ENCODE measurements at regions not wholly inside any gene's neighbourhood (a gene's known extent, or its start where the extent isn't known, plus 50 kb on each side); places are given as distances from the start of the nearest gene placed in this dataset.

- no peak for TF ChIP-seq CEBPB (IDR thresholded peaks at IDR 0.05)
- no peak for TF ChIP-seq EGR1 (IDR thresholded peaks at IDR 0.05)
- TF ChIP-seq MAX (IDR thresholded peaks at IDR 0.05) = no peak
- TF ChIP-seq ZBTB7A (IDR thresholded peaks at IDR 0.05; ENCODE audit: low read depth) = no peak
- TF ChIP-seq, protein P1, sequence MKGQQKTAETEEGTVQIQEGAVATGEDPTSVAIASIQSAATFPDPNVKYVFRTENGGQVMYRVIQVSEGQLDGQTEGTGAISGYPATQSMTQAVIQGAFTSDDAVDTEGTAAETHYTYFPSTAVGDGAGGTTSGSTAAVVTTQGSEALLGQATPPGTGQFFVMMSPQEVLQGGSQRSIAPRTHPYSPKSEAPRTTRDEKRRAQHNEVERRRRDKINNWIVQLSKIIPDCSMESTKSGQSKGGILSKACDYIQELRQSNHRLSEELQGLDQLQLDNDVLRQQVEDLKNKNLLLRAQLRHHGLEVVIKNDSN (IDR thresholded peaks at IDR 0.05) = no peak
- TF ChIP-seq EP300 (IDR thresholded peaks at IDR 0.05; ENCODE audit: borderline replicate concordance) = no peak
- TF ChIP-seq TAF1 (IDR thresholded peaks at IDR 0.05; ENCODE audit: low read depth) = no peak
- no peak for TF ChIP-seq TEAD4 (IDR thresholded peaks at IDR 0.05)
- TF ChIP-seq RAD21 (IDR thresholded peaks at IDR 0.05; ENCODE audit: low read depth) = no peak
- TF ChIP-seq YY1 (IDR thresholded peaks at IDR 0.05; ENCODE audit: low read depth) = no peak
- no peak for TF ChIP-seq CREB1 (IDR thresholded peaks at IDR 0.05; ENCODE audit: low read depth)
- no peak for TF ChIP-seq REST (IDR thresholded peaks at IDR 0.05; ENCODE audit: low read depth)
- no peak for TF ChIP-seq NFIC (IDR thresholded peaks at IDR 0.05)
- no peak for TF ChIP-seq FOXM1 (IDR thresholded peaks at IDR 0.05; ENCODE audit: borderline replicate concordance, low read depth)
- TF ChIP-seq TCF12 (IDR thresholded peaks at IDR 0.05; ENCODE audit: low read depth) = no peak
Measured at GRCh38 chr6:19752746-19753145, 84.4 kb upstream of the ID4 start.

DNA sequence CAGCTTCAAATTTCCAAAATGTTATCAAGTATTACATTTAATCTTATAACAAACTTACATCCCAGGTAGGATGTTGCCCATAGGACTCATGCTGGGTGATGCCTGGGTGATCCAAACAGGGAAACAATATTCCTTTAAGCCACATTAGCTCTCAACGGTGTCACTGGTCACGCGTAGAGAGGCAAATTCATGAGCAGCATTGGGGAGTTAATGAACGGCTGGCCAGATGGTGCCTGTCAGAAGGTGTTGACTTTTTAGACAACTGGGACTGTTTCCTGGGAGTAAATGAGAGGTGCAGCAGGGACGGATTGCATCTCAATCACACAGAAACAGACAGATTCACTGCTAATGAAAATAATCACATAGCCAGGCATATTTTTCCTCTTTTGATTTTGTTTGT is 83.3 kb upstream of the ID4 start:
- TF ChIP-seq MAX (IDR thresholded peaks at IDR 0.05) = no peak
- no peak for TF ChIP-seq RAD21 (IDR thresholded peaks at IDR 0.05; ENCODE audit: low read depth)
- TF ChIP-seq TCF12 (IDR thresholded peaks at IDR 0.05; ENCODE audit: low read depth) = no peak
- no peak for TF ChIP-seq NFIC (IDR thresholded peaks at IDR 0.05)
- TF ChIP-seq CREB1 (IDR thresholded peaks at IDR 0.05; ENCODE audit: low read depth) = no peak
- TF ChIP-seq EGR1 (IDR thresholded peaks at IDR 0.05) = no peak
- TF ChIP-seq TEAD4 (IDR thresholded peaks at IDR 0.05) = no peak
- TF ChIP-seq REST (IDR thresholded peaks at IDR 0.05; ENCODE audit: low read depth) = no peak
- no peak for TF ChIP-seq TAF1 (IDR thresholded peaks at IDR 0.05; ENCODE audit: low read depth)
- TF ChIP-seq ZBTB7A (IDR thresholded peaks at IDR 0.05; ENCODE audit: low read depth) = no peak
- TF ChIP-seq, protein P1 (IDR thresholded peaks at IDR 0.05) = no peak
- no peak for TF ChIP-seq EP300 (IDR thresholded peaks at IDR 0.05; ENCODE audit: borderline replicate concordance)
- TF ChIP-seq YY1 (IDR thresholded peaks at IDR 0.05; ENCODE audit: low read depth) = no peak
- TF ChIP-seq CEBPB (IDR thresholded peaks at IDR 0.05) = no peak
- no peak for TF ChIP-seq FOXM1 (IDR thresholded peaks at IDR 0.05; ENCODE audit: borderline replicate concordance, low read depth)

- TF ChIP-seq EGR1 (IDR thresholded peaks at IDR 0.05) (no peak), ZBTB7A (IDR thresholded peaks at IDR 0.05; ENCODE audit: low read depth) (no peak), MAX (IDR thresholded peaks at IDR 0.05) (no peak), YY1 (IDR thresholded peaks at IDR 0.05; ENCODE audit: low read depth) (no peak), TEAD4 (IDR thresholded peaks at IDR 0.05) (no peak), EP300 (IDR thresholded peaks at IDR 0.05; ENCODE audit: borderline replicate concordance) (no peak), RAD21 (IDR thresholded peaks at IDR 0.05; ENCODE audit: low read depth) (no peak), TAF1 (IDR thresholded peaks at IDR 0.05; ENCODE audit: low read depth) (no peak), NFIC (IDR thresholded peaks at IDR 0.05) (no peak), CREB1 (IDR thresholded peaks at IDR 0.05; ENCODE audit: low read depth) (no peak), FOXM1 (IDR thresholded peaks at IDR 0.05; ENCODE audit: borderline replicate concordance, low read depth) (no peak), REST (IDR thresholded peaks at IDR 0.05; ENCODE audit: low read depth) (no peak), CEBPB (IDR thresholded peaks at IDR 0.05) (no peak), TCF12 (IDR thresholded peaks at IDR 0.05; ENCODE audit: low read depth) (no peak)
- TF ChIP-seq, protein P1 (IDR thresholded peaks at IDR 0.05) = no peak
Measured at GRCh38 chr6:19754686-19755085, 82.5 kb upstream of the ID4 start.
